ENCODE measurements at regions not wholly inside any gene's neighbourhood (a gene's known extent, or its start where the extent isn't known, plus 50 kb on each side); places are given as distances from the start of the nearest gene placed in this dataset.

- no peak for DNase-seq
- ATAC-seq (ENCODE audit: low read depth) = no peak
- H2AFZ ChIP-seq (replicated peaks; ENCODE audit: low read length, poor library complexity) = no peak overlapping the region
- dilution Hi-C loops (cut with HindIII; ENCODE audit: low sequenced_read_pairs, unreplicated experiment) (no loop called here), intact Hi-C loops (cut with micrococcal nuclease) (no loop called here), in situ Hi-C loops (cut with MboI; ENCODE audit: low sequenced_read_pairs) (no loop called here)
- no peak overlapping the region for H3K4me3 ChIP-seq (ENCODE audit: insufficient read depth, low read depth, low read length)
- H3K27ac ChIP-seq (ENCODE audit: insufficient read depth, low read length) = no peak overlapping the region
- H3K9me3 ChIP-seq (ENCODE audit: control insufficient read depth, insufficient read depth, low read length) = peaks cover 3% of the 10 kb centered on the region; the same call in 1 of the 2 replicates
- H3K4me1 ChIP-seq (ENCODE audit: control insufficient read depth, insufficient read depth, low read length) = no peaks in the 10 kb centered on the region
- no peaks in the 10 kb centered on the region for H3K9me1 ChIP-seq (ENCODE audit: insufficient read depth, low read length)
- H4K5ac ChIP-seq (ENCODE audit: low read depth, low read length) = no peak overlapping the region
- H3K9ac ChIP-seq (ENCODE audit: low read depth, low read length) = no peak overlapping the region
- H2AK9ac ChIP-seq (replicated peaks; ENCODE audit: low read depth, low read length, poor library complexity) = no peak overlapping the region
- no peak overlapping the region for H3K23ac ChIP-seq (ENCODE audit: low read depth, low read length)
- no peaks in the 10 kb centered on the region for H3K79me1 ChIP-seq (ENCODE audit: low read depth in 1 of 2, low read length in 2 of 2)
- H3K27me3 ChIP-seq (ENCODE audit: control insufficient read depth, insufficient read depth, low read length) = no peaks in the 10 kb centered on the region
- H3K18ac ChIP-seq (ENCODE audit: low read depth, low read length) = no peak overlapping the region
- CTCF ChIA-PET = no interaction called here
- POLR2A ChIA-PET (ENCODE audit: unreplicated experiment) = no interaction called here
- H3K4ac ChIP-seq (ENCODE audit: low read depth, low read length) = no peak overlapping the region
- H4K8ac ChIP-seq (ENCODE audit: low read depth in 2 of 2, low read length in 2 of 2) = no peak overlapping the region
- H2AK5ac ChIP-seq (ENCODE audit: low read depth, low read length) = no peak overlapping the region
- TF ChIP-seq FOS (IDR thresholded peaks at IDR 0.05; ENCODE audit: low read depth, low read length) (no peak), NFE2L2 (IDR thresholded peaks at IDR 0.05; ENCODE audit: low read depth, low read length) (no peak), CHD1 (IDR thresholded peaks at IDR 0.05; ENCODE audit: low read depth, low read length) (no peak), SMC3 (IDR thresholded peaks at IDR 0.05; ENCODE audit: low read depth, low read length) (no peak), RAD21 (IDR thresholded peaks at IDR 0.05; ENCODE audit: low read length) (no peak)
- H3K14ac ChIP-seq (replicated peaks; ENCODE audit: low read depth, low read length) = no peak overlapping the region
- H2BK5ac ChIP-seq (ENCODE audit: low read depth, low read length, poor library complexity, severe bottlenecking) = no peak overlapping the region
- no peak overlapping the region for H3K56ac ChIP-seq (ENCODE audit: extremely low read depth, insufficient read depth, low read length)
- no TSS peak for BruUV-seq (replicated peaks)
- no peak overlapping the region for H2BK120ac ChIP-seq (ENCODE audit: low read depth, low read length)
- no peaks in the 10 kb centered on the region for H4K20me1 ChIP-seq (ENCODE audit: insufficient read depth, low read length)
- no peak overlapping the region for H4K91ac ChIP-seq (ENCODE audit: insufficient read depth, low read depth, low read length)
- H2BK20ac ChIP-seq (ENCODE audit: low read depth, low read length) = no peak overlapping the region
- H2BK15ac ChIP-seq (ENCODE audit: low read depth, low read length) = no peak overlapping the region
- no peak overlapping the region for H3K4me2 ChIP-seq (ENCODE audit: low read depth, low read length)
- H3K36me3 ChIP-seq (ENCODE audit: control insufficient read depth, insufficient read depth, low read length) = no peaks in the 10 kb centered on the region
- no CpG with 5 or more reads among the region's 8 CpGs for WGBS, 2 experiments (ENCODE audit: extremely low coverage in 2 of 2, insufficient read length in 1 of 2)
Measured at GRCh38 chr16:55126456-55126855, 195.8 kb downstream of the IRX5 start.

Data from IMR-90 (cell line).